KMS-11 (cell line): ENCODE measurements at regions not wholly inside any gene's neighbourhood (a gene's known extent, or its start where the extent isn't known, plus 50 kb on each side); places are given as distances from the start of the nearest gene placed in this dataset.

Source experiments
- H2AFZ ChIP-seq: fragments of 200-600 bp; sonication (generic); 2 replicates; pipeline ENCODE4 v1.6.1; 2016; ENCODE audit warnings: antibody characterized with exemption, mixed run types, low read depth
- H3K27ac ChIP-seq: fragments of 200-600 bp; sonication (generic); 2 replicates; pipeline ENCODE4 v1.6.1; 2016; ENCODE audit warnings: mild to moderate bottlenecking, mixed run types
- H3K27me3 ChIP-seq: fragments of 200-600 bp; sonication (generic); 2 replicates; pipeline ENCODE4 v1.6.1; 2017; ENCODE audit warnings: mild to moderate bottlenecking, low read depth, mixed run types, moderate library complexity; ENCODE audit not compliant: insufficient read depth
- H3K36me3 ChIP-seq: fragments of 200-600 bp; sonication (generic); 2 replicates; pipeline ENCODE4 v1.6.1; 2017; ENCODE audit warnings: mild to moderate bottlenecking, mixed run types; ENCODE audit not compliant: insufficient read depth
- H3K4me1 ChIP-seq: fragments of 200-600 bp; sonication (generic); 2 replicates; pipeline ENCODE4 v1.6.1; 2016; ENCODE audit warnings: mild to moderate bottlenecking, low read depth, mixed run types; ENCODE audit not compliant: poor library complexity, severe bottlenecking
- H3K4me2 ChIP-seq: fragments of 200-600 bp; sonication (generic); 2 replicates; pipeline ENCODE4 v1.7.0; 2016; ENCODE audit warnings: mild to moderate bottlenecking, mixed run types
- H3K4me3 ChIP-seq: fragments of 200-600 bp; sonication (generic); IDR thresholded peaks from 2 replicates; pipeline ENCODE4 v1.6.1; 2017; ENCODE audit warnings: low read depth, low read length, mixed read lengths; ENCODE audit not compliant: insufficient read depth
- H3K79me2 ChIP-seq: fragments of 200-600 bp; sonication (generic); 2 replicates; pipeline ENCODE4 v1.6.1; 2016; ENCODE audit warnings: low read depth, mixed run types; ENCODE audit not compliant: insufficient read depth
- H3K9ac ChIP-seq: fragments of 200-600 bp; sonication (generic); 2 replicates; pipeline ENCODE4 v1.6.1; 2016; ENCODE audit warnings: mild to moderate bottlenecking, mixed run types
- H4K20me1 ChIP-seq: fragments of 200-600 bp; sonication (generic); 2 replicates; pipeline ENCODE4 v1.6.1; 2016; ENCODE audit warnings: mild to moderate bottlenecking, mixed run types; ENCODE audit not compliant: insufficient read depth
- CTCF ChIP-seq: fragments of 200-600 bp; sonication (generic); conservative IDR thresholded peaks from 2 replicates; pipeline ENCODE4 v1.6.1; 2017; ENCODE audit warnings: low read depth, mild to moderate bottlenecking, antibody characterized with exemption, low read length, moderate library complexity, mixed read lengths

DNA sequence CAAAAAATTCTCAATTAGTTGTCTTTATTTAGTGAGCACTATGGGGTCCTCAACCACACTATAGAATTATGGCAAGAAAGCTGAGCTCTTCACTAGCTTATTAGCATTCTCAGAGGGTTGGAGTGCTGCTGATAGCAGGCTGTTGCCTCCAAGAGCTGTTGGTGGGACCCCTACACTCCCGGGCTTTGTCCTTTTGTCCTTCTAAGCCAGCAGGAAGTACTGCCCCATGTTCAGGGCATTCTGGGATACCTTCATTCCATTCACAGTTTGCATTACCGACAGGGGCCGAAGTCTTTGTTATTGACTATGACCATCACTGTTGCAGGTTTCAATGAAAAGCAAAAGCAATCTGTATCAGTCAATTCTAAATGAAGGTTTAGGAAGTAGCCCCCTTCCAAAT is 89.5 kb upstream of the OTX2 start:
- H3K27ac ChIP-seq: no peak overlapping the region
- TF ChIP-seq CTCF: no peak
- no peaks in the 10 kb centered on the region for H3K27me3 ChIP-seq
- no peak overlapping the region for H3K4me2 ChIP-seq
- H2AFZ ChIP-seq: no peak overlapping the region
- no peaks in the 10 kb centered on the region for H4K20me1 ChIP-seq
- H3K4me3 ChIP-seq: no peak overlapping the region
- no peaks in the 10 kb centered on the region for H3K36me3 ChIP-seq
- H3K4me1 ChIP-seq: no peaks in the 10 kb centered on the region
- H3K9ac ChIP-seq: no peak overlapping the region
- H3K79me2 ChIP-seq: no peaks in the 10 kb centered on the region

DNA sequence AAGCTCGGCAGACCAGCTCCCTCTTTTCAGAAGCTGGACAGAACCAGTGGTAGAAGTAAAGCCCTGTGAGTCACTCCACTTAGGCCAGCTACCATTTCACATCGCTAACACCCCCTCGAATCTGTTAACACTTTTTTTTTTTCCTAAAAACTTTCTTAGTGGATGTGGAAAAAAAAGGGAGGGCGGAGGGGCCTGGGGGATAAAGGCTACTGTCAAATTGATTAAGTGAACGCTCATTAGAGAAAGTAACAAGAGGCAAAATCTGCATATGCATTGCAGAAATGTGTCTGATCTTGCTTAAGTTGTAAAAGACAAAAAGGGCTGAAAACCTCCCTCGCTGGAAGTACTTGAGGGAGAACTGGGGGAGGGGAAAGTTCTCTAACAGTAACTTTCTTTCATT is 86.6 kb upstream of the OTX2 start:
- H3K27ac ChIP-seq: no peak overlapping the region
- H4K20me1 ChIP-seq: no peaks in the 10 kb centered on the region
- H3K79me2 ChIP-seq: no peaks in the 10 kb centered on the region
- no peak overlapping the region for H2AFZ ChIP-seq
- peaks cover 5% of the 10 kb centered on the region for H3K4me1 ChIP-seq
- TF ChIP-seq CTCF: no peak
- no peak overlapping the region for H3K9ac ChIP-seq
- no peak overlapping the region for H3K4me3 ChIP-seq
- H3K4me2 ChIP-seq: no peak overlapping the region
- no peaks in the 10 kb centered on the region for H3K36me3 ChIP-seq
- no peaks in the 10 kb centered on the region for H3K27me3 ChIP-seq

DNA sequence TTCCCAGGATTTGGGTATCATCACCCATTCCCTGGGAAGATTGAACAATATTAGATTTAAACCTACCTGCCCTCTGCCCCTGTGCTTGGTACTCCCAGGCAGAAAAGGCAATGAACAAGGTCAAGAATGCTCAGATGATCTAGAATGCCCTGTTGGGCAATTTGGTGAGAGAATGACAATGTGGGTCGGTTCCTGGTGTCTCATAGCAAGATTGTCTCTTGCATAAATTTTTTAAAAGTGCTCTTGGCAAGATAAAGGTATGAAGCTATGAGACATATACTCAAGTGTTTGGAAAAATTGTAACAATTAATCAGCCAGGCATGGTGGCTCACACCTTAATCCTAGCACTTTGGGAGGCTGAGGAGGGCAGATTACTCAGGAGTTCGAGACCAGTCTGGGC is 86.0 kb upstream of the OTX2 start:
- no peaks in the 10 kb centered on the region for H3K36me3 ChIP-seq
- H3K4me2 ChIP-seq: no peak overlapping the region
- no peak overlapping the region for H3K4me3 ChIP-seq
- no peak for TF ChIP-seq CTCF
- no peaks in the 10 kb centered on the region for H3K27me3 ChIP-seq
- no peak overlapping the region for H3K9ac ChIP-seq
- H3K79me2 ChIP-seq: no peaks in the 10 kb centered on the region
- no peak overlapping the region for H2AFZ ChIP-seq
- H3K27ac ChIP-seq: no peak overlapping the region
- no peaks in the 10 kb centered on the region for H4K20me1 ChIP-seq
- peaks cover 12% of the 10 kb centered on the region for H3K4me1 ChIP-seq

DNA sequence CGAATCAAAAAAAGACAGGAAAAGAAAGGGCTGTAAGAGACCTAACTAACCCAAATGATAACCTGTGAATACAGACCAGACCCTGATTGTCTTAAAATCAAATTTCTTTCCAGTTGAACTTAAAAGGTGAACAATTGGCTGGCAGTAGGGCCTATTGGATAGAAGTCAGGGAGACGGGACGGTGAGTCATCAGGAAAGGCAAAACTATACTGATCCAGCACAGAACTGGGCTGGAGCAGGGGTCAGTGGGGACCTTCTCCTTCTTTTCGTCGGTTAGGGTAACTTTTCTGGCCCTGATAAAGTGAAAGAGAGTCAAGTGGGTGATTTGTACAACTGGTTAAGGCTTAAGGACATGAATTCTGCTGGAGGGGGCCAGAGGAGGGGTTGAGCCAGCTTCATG is 84.9 kb upstream of the OTX2 start:
- H4K20me1 ChIP-seq: no peaks in the 10 kb centered on the region
- H3K4me3 ChIP-seq: no peak overlapping the region

More for the DNA sequence above, 84.9 kb upstream of the OTX2 start:
- Histone ChIP-seq H3K27me3 (no peaks in the 10 kb centered on the region), H3K9ac (no peak overlapping the region), H3K27ac (no peak overlapping the region), H3K4me1 (peaks cover 22% of the 10 kb centered on the region), H2AFZ (no peak overlapping the region), H3K36me3 (no peaks in the 10 kb centered on the region), H3K4me2 (no peak overlapping the region), H3K79me2 (no peaks in the 10 kb centered on the region)
- no peak for TF ChIP-seq CTCF
